ENCODE measurements at regions not wholly inside any gene's neighbourhood (a gene's known extent, or its start where the extent isn't known, plus 50 kb on each side); places are given as distances from the start of the nearest gene placed in this dataset.
"Not testable (repeated sequence)": the region's sequence is repeated elsewhere in the genome, so short reads cannot be mapped to it uniquely, and the experiment has no call there.

GRCh38 chr12:115319446-115320040, 635.6 kb upstream of the TBX3 start:
- no peak for DNase-seq (ENCODE audit: low read depth)

GRCh38 chr12:115313929-115314328, 630.0 kb upstream of the TBX3 start:
- peak; percentile 80 for DNase-seq (ENCODE audit: low read depth)

GRCh38 chr12:115312901-115313300, 628.9 kb upstream of the TBX3 start:
- DNase-seq (ENCODE audit: low read depth), result no peak

GRCh38 chr12:115311875-115312274, 627.9 kb upstream of the TBX3 start:
- no peak for DNase-seq (ENCODE audit: low read depth)

GRCh38 chr12:115308918-115309317, 624.9 kb upstream of the TBX3 start:
- no peak for DNase-seq (ENCODE audit: low read depth)

- no peak for DNase-seq (ENCODE audit: low read depth)
These were observed 622.4 kb upstream of the TBX3 start for GRCh38 chr12:115306380-115306779.

GRCh38 chr12:115305867-115306266, 621.9 kb upstream of the TBX3 start:
- no peak for DNase-seq (ENCODE audit: low read depth)

- no peak for DNase-seq (ENCODE audit: low read depth)
These were observed 621.3 kb upstream of the TBX3 start for GRCh38 chr12:115305275-115305674.

GRCh38 chr12:115303723-115304309, 619.8 kb upstream of the TBX3 start:
- DNase-seq (ENCODE audit: low read depth), result no peak

- no peak for DNase-seq (ENCODE audit: low read depth)
These were observed 613.5 kb upstream of the TBX3 start for GRCh38 chr12:115297445-115297844.

GRCh38 chr12:115296613-115297198, 612.7 kb upstream of the TBX3 start:
- DNase-seq (ENCODE audit: low read depth), result no peak

GRCh38 chr12:115295886-115296285, 611.9 kb upstream of the TBX3 start:
- no peak for DNase-seq (ENCODE audit: low read depth)

GRCh38 chr12:115294453-115295133, 610.6 kb upstream of the TBX3 start:
- peak; percentile 73 for DNase-seq (ENCODE audit: low read depth)

- not testable (repeated sequence) for DNase-seq (ENCODE audit: low read depth)
These were observed 601.5 kb upstream of the TBX3 start for GRCh38 chr12:115285429-115285828.

- DNase-seq (ENCODE audit: low read depth), result no peak
These were observed 589.5 kb upstream of the TBX3 start for GRCh38 chr12:115273456-115273855.

- no peak for DNase-seq (ENCODE audit: low read depth)
These were observed 584.5 kb upstream of the TBX3 start for GRCh38 chr12:115268451-115268850.

- DNase-seq (ENCODE audit: low read depth), result no peak
These were observed 583.9 kb upstream of the TBX3 start for GRCh38 chr12:115267891-115268290.

- no peak for DNase-seq (ENCODE audit: low read depth)
These were observed 583.5 kb upstream of the TBX3 start for GRCh38 chr12:115267464-115267863.

- no peak for DNase-seq (ENCODE audit: low read depth)
These were observed 580.6 kb upstream of the TBX3 start for GRCh38 chr12:115264605-115265004.

- DNase-seq (ENCODE audit: low read depth), result peak; percentile 17
These were observed 577.9 kb upstream of the TBX3 start for GRCh38 chr12:115261691-115262398.

GRCh38 chr12:115260762-115261675, 577.0 kb upstream of the TBX3 start:
- no peak for DNase-seq (ENCODE audit: low read depth)

Data from iris pigment epithelial cell (primary cell).